ENCODE measurements at regions not wholly inside any gene's neighbourhood (a gene's known extent, or its start where the extent isn't known, plus 50 kb on each side); places are given as distances from the start of the nearest gene placed in this dataset.

DNA sequence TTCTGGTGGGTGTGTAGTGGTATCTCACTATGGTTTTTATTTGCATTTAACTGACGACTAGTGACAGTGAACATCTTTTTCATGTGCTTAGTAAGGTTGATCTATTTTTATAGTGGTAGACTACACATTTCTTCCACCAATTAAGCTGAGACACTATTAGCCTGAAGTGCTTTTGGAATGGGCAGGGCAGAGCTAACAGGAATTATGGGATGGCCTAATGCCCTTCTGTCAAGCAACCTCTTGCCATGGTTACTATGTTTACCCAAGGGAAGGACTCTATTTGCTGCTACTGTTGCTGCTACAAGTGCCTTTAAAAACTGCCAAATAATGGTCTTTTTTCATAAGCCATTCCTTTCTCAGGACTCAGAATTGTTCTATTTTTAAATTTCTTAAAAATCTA is 676.7 kb upstream of the ACTRT1 start:
- H3K4me3 ChIP-seq: no peak overlapping the region
- no peaks in the 10 kb centered on the region for H3K4me1 ChIP-seq
- no peaks in the 10 kb centered on the region for H3K36me3 ChIP-seq
- H3K27me3 ChIP-seq: no peaks in the 10 kb centered on the region
- DNase-seq (no peak), ATAC-seq (peak; percentile 67)
- intact Hi-C loops (cut with DNase I): no loop called here
- H3K27ac ChIP-seq: no peak overlapping the region
- TF ChIP-seq, protein P1, sequence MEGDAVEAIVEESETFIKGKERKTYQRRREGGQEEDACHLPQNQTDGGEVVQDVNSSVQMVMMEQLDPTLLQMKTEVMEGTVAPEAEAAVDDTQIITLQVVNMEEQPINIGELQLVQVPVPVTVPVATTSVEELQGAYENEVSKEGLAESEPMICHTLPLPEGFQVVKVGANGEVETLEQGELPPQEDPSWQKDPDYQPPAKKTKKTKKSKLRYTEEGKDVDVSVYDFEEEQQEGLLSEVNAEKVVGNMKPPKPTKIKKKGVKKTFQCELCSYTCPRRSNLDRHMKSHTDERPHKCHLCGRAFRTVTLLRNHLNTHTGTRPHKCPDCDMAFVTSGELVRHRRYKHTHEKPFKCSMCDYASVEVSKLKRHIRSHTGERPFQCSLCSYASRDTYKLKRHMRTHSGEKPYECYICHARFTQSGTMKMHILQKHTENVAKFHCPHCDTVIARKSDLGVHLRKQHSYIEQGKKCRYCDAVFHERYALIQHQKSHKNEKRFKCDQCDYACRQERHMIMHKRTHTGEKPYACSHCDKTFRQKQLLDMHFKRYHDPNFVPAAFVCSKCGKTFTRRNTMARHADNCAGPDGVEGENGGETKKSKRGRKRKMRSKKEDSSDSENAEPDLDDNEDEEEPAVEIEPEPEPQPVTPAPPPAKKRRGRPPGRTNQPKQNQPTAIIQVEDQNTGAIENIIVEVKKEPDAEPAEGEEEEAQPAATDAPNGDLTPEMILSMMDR (IDR thresholded peaks at IDR 0.05): no peak
- H3K9me3 ChIP-seq: no peaks in the 10 kb centered on the region

DNA sequence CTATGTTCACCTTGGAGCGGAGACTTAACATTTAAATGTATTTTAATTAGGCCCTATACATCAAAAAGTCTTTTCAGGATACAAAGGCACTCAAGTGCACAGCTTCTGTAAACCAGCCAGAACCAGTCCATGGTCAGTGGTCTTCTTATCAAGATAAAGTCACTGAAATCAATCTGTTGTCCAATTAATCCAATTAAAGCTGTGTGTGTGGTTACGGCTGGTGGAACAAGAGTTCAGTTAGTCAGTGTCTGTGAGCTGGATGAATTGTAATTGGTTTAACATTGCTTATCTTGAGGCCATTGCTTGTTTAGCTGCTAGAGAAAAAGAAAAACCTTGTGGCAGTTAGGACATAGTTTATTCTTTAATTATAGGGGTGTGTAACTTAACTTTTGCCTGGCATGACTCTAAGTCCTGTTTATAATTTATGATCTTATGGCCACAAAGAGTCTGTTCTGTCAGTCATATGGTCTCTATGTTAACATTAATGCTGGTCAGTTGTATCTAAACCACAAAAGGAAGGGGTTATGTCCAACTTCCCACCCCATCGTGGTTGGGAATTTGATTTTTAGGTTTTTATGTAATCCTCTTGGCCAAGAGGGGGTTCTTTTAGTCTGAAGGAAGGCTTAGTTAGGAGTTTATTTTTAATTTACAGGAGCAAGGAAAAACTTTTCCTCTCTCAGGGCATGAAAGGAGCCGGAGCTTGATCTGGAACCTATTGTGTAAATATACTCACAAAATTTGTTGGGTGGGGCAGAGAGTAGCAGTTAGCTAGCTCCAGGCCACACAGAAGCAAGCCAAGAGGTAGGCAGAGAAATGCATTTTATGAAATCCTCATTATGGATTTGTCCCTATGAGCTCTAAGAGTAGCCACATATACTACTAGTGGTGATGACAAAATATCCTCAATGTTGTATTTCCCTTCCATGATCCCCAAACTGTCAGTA is 665.7 kb upstream of the ACTRT1 start:
- Histone ChIP-seq H3K4me1 (no peaks in the 10 kb centered on the region), H3K9me3 (no peaks in the 10 kb centered on the region), H3K27me3 (no peaks in the 10 kb centered on the region), H3K27ac (no peak overlapping the region), H3K4me3 (no peak overlapping the region), H3K36me3 (no peaks in the 10 kb centered on the region)
- intact Hi-C loops (cut with DNase I): no loop called here
- TF ChIP-seq, protein P1 (IDR thresholded peaks at IDR 0.05): no peak
- ATAC-seq (no peak), DNase-seq (no peak)

DNA sequence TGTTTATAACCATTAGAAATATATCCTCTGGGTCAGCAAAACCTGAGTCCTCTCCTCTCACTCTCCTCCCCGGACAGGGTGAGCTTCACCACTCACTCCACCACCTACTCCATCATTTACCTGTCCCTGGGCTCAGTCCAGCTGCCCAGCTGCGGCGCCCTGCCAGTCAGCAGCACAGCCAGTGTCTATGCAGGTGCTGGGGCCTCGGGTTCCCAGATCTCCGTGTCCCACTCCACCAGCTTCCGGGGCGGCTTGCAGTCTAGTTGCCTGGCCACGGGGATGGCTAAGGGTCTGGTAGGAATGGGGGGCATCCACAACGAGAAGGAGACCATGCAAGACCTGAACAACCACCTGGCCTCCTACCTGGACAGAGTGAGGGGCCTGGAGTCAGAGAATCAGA is 662.2 kb upstream of the ACTRT1 start:
- intact Hi-C loops (cut with DNase I): no loop called here
- Histone ChIP-seq H3K27me3 (no peaks in the 10 kb centered on the region), H3K27ac (no peak overlapping the region), H3K4me3 (no peak overlapping the region), H3K4me1 (no peaks in the 10 kb centered on the region), H3K36me3 (no peaks in the 10 kb centered on the region), H3K9me3 (no peaks in the 10 kb centered on the region)
- ATAC-seq: no peak
- no peak for DNase-seq
- TF ChIP-seq, protein P1 (IDR thresholded peaks at IDR 0.05): no peak

DNA sequence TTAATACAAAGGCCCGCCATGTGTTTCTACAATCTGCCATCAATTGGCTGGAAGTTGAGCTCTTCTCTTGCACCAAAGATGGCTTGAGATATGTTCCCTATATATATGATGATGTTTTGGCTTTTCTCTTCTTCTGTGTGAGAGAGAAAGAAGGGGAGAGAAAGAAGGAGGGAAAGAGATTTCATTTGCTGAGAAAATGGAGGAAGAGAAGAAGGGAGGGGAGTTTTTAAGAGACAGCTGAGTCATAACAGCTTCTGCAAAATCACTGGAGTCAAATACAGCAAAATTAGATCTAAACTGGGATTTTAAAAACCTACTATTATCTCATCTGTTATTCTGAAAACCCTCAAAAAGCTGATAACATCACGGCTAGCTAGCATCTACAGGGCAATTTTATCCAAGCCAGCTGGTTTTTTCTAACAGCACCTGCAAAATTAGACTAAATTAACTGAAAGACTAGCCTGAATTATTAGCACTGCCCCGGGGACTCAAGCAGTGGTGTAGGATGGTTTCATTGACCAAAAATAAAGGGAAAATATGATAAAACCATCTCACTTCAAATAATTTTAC is 647.6 kb upstream of the ACTRT1 start:
- Histone ChIP-seq H3K27ac (no peak overlapping the region), H3K36me3 (no peaks in the 10 kb centered on the region), H3K4me1 (no peaks in the 10 kb centered on the region), H3K4me3 (no peak overlapping the region), H3K9me3 (no peaks in the 10 kb centered on the region), H3K27me3 (no peaks in the 10 kb centered on the region)
- no peak for ATAC-seq
- no peak for DNase-seq
- intact Hi-C loops (cut with DNase I): no loop called here
- TF ChIP-seq, protein P1 (IDR thresholded peaks at IDR 0.05): no peak

GRCh38 chrX:128698573-128699181 is 646.5 kb upstream of the ACTRT1 start:
- Histone ChIP-seq H3K9me3 (no peaks in the 10 kb centered on the region), H3K4me3 (no peak overlapping the region), H3K36me3 (no peaks in the 10 kb centered on the region), H3K27me3 (no peaks in the 10 kb centered on the region), H3K4me1 (no peaks in the 10 kb centered on the region), H3K27ac (no peak overlapping the region)
- TF ChIP-seq, protein P1 (IDR thresholded peaks at IDR 0.05): no peak
- intact Hi-C loops (cut with DNase I): no loop called here
- ATAC-seq (no peak), DNase-seq (peak in 1 of 4 donors; percentile 10)

All from left lung (tissue), 4 donors.